ENCODE measurements at regions not wholly inside any gene's neighbourhood (a gene's known extent, or its start where the extent isn't known, plus 50 kb on each side); places are given as distances from the start of the nearest gene placed in this dataset.

- Histone ChIP-seq H3K9me3 (no peaks in the 10 kb centered on the region), H3K4me3 (no peak overlapping the region), H3K4me1 (no peaks in the 10 kb centered on the region), H3K27ac (no peak overlapping the region), H3K36me3 (no peaks in the 10 kb centered on the region), H3K27me3 (no peaks in the 10 kb centered on the region)
- WGBS, 2 donors = 92 to 93% methylated on average over 6 of the region's 6 CpGs
- DNase-seq = no peak
- intact Hi-C loops (cut with DNase I) = no loop called here
- TF ChIP-seq POLR2A (IDR thresholded peaks at IDR 0.05) = no peak
Observed at GRCh38 chrX:96440941-96441340, 243.7 kb upstream of the DIAPH2 start.

- H3K4me3 ChIP-seq = no peak overlapping the region
- no peak for DNase-seq
- H3K4me1 ChIP-seq = no peaks in the 10 kb centered on the region
- no peak overlapping the region for H3K27ac ChIP-seq
- TF ChIP-seq CTCF (IDR thresholded peaks at IDR 0.05) = no peak
- no peak for TF ChIP-seq EP300 (IDR thresholded peaks at IDR 0.05)
- no peak for TF ChIP-seq POLR2A (IDR thresholded peaks at IDR 0.05)
- no peak for TF ChIP-seq POLR2AphosphoS5 (IDR thresholded peaks at IDR 0.05)
- no peaks in the 10 kb centered on the region for H3K27me3 ChIP-seq
- 67 to 69% methylated on average over 9 of the region's 9 CpGs for WGBS, 2 donors
- H3K9me3 ChIP-seq = no peaks in the 10 kb centered on the region
- H3K36me3 ChIP-seq = no peaks in the 10 kb centered on the region
- intact Hi-C loops (cut with DNase I) = no loop called here
Observed at GRCh38 chrX:96445531-96446065, 239.0 kb upstream of the DIAPH2 start.

GRCh38 chrX:96446524-96446923 is 238.1 kb upstream of the DIAPH2 start:
- intact Hi-C loops (cut with DNase I) = no loop called here

GRCh38 chrX:96447161-96447560 is 237.5 kb upstream of the DIAPH2 start:
- Histone ChIP-seq H3K36me3 (no peaks in the 10 kb centered on the region), H3K4me1 (no peaks in the 10 kb centered on the region), H3K27me3 (no peaks in the 10 kb centered on the region), H3K9me3 (no peaks in the 10 kb centered on the region), H3K4me3 (no peak overlapping the region), H3K27ac (no peak overlapping the region)
- DNase-seq = no peak
- WGBS, 2 donors = 87 to 89% methylated on average over 1 of the region's 1 CpG
- no peak for TF ChIP-seq POLR2A (IDR thresholded peaks at IDR 0.05)
- no peak for TF ChIP-seq CTCF (IDR thresholded peaks at IDR 0.05)
- no peak for TF ChIP-seq EP300 (IDR thresholded peaks at IDR 0.05)
- TF ChIP-seq POLR2AphosphoS5 (IDR thresholded peaks at IDR 0.05) = no peak
- intact Hi-C loops (cut with DNase I) = no loop called here

More at GRCh38 chrX:96446524-96446923, 238.1 kb upstream of the DIAPH2 start:
- no peaks in the 10 kb centered on the region for H3K9me3 ChIP-seq
- DNase-seq = no peak
- no peak overlapping the region for H3K27ac ChIP-seq
- no peaks in the 10 kb centered on the region for H3K36me3 ChIP-seq
- no peak for TF ChIP-seq EP300 (IDR thresholded peaks at IDR 0.05)
- TF ChIP-seq CTCF (IDR thresholded peaks at IDR 0.05) = no peak
- TF ChIP-seq POLR2AphosphoS5 (IDR thresholded peaks at IDR 0.05) = no peak
- TF ChIP-seq POLR2A (IDR thresholded peaks at IDR 0.05) = no peak
- H3K4me3 ChIP-seq = no peak overlapping the region
- H3K27me3 ChIP-seq = no peaks in the 10 kb centered on the region
- WGBS, 2 donors = 78 to 88% methylated on average over 3 of the region's 3 CpGs
- H3K4me1 ChIP-seq = no peaks in the 10 kb centered on the region

GRCh38 chrX:96449191-96449590 is 235.5 kb upstream of the DIAPH2 start:
- WGBS, 2 donors = 78 to 92% methylated on average over 6 of the region's 6 CpGs
- H3K4me3 ChIP-seq = no peak overlapping the region

More at GRCh38 chrX:96449191-96449590, 235.5 kb upstream of the DIAPH2 start:
- Histone ChIP-seq H3K27me3 (no peaks in the 10 kb centered on the region), H3K9me3 (no peaks in the 10 kb centered on the region), H3K27ac (no peak overlapping the region), H3K4me1 (no peaks in the 10 kb centered on the region), H3K36me3 (no peaks in the 10 kb centered on the region)
- DNase-seq = no peak
- intact Hi-C loops (cut with DNase I) = no loop called here
- TF ChIP-seq CTCF (IDR thresholded peaks at IDR 0.05) (no peak), EP300 (IDR thresholded peaks at IDR 0.05) (no peak), POLR2A (IDR thresholded peaks at IDR 0.05) (no peak), POLR2AphosphoS5 (IDR thresholded peaks at IDR 0.05) (no peak)
